SIG-M5 (cell line): ENCODE measurements at regions not wholly inside any gene's neighbourhood (a gene's known extent, or its start where the extent isn't known, plus 50 kb on each side); places are given as distances from the start of the nearest gene placed in this dataset.

Experiments
- DNase-seq: peaks from one replicate; lab custom pipeline; 2025; lab: John Stamatoyannopoulos, UW

DNA sequence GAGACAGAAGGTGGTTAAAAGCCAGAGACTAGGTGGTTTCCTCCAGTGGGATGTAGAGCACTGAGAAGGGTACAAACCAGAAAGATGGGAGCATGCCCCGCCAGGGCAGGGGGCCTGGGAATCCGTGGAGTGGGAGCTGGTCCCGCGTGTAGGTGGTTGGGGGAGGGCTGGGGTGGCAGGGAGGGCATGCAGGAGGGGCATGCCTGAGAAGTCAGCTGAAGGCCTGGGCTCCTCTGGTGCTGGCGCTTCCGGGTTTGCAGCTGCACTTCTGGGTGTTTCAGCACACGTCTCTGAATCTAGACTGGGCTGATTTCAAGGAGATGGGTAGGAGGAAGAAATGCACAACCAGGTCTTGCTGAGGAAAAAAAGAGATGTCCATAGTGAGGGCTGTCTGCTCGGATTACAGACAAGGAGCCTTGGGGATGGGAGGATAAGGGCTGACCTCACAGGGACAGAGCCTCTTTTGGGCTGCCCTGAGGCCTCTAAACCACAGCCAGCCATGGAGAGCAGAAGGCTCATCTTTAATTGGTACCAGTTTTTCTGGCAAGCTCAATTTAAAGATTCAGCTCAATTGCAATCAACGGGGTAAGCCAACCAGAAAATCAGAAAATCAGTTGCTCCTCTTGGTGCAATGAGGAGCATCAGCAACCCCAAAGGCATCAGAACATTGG lies 151.9 kb downstream of the FAM43A start:
- no peak for DNase-seq

DNA sequence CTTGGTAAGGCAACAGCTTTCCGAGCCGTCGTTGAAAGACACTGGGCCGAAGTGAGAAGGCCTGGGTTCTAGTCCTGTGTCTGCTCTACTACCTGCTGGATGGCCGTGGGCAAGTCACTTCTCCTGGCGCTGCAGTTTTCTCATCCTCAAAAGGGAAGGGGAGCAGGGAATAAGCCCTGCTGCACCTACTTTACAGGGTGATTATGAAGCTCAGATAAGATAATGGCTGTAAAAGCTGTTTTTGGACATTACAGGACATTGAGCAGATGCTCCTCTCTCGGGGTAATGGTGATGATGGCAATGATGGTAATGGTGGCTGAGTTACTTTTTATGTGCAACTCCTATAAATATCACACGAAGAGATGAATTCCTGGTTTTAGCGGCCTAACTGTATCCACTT lies 152.6 kb downstream of the FAM43A start:
- no peak for DNase-seq

- no peak for DNase-seq
Observed at GRCh38 chr3:194840661-194841514, 155.2 kb downstream of the FAM43A start.

DNA sequence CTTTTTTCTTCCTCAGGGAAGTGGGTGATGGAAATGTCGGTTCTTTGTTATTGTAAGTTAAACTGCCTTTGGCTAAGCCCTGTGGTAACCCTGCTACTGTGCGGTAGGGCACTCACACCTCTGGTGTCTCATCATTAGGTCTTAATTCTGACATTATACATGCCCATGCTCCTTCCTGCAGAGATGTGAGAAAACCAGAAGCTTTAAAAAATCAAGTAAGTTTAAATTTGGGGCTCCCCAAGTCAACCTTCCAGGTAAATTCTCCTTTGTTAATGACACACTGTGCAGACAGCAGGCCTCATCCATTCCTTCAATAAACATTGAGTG lies 155.8 kb downstream of the FAM43A start:
- DNase-seq, result no peak

GRCh38 chr3:194843556-194843955 lies 157.9 kb downstream of the FAM43A start:
- no peak for DNase-seq

GRCh38 chr3:194844046-194844445 lies 158.4 kb downstream of the FAM43A start:
- no peak for DNase-seq

DNA sequence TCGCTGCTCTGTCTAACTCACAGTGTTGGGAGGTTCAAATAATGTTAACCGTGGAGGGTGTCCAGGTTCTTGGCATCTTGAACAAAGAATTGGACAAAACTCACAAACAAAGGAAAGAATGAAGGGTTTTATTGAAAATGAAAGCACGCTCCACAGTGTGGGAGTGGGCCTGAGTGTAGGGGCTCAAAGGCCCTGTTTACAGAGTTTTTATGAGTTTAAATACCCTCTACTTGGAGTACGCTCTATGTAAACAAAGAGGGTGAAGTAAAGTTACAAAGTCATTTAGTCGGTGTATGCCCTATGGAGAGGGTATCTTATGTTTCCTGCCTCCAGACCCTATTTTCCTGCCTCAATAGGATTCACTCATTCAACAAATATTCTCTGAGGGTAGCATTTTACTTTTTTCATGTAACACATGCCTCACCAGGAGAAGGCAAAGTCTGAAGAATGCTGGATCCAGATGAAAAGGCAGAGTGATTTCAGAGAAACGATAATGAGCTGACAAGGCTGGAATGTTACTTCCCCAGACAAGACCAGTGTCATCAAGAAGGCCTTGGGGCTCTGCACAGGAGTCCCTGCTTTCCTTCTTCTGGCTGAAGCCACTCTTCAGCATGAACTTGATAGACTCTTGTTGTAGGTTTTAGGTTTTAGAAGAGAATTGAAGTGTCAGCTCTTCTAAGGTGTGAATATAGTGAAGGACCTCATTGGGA lies 163.6 kb downstream of the FAM43A start:
- no peak for DNase-seq

DNA sequence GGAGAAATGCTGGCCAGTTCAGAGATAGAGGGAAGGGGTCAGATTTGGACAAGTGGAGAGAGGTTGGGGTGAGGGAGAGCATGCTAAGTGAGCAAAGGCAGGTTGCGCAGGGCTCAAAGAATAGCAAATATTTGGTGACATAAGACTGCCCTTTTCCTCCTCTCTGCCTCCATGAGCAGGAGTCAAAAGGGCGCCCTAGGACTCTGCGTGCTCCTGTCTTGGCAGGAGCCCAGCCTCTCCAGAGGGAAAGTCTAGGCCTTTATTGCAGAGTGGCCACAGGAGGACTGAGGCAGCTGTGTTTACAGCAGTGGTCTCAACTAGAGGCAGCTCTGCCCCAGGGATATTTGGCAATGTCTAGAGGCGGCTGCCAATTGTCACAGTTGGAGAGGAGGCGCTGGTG lies 165.6 kb downstream of the FAM43A start:
- no peak for DNase-seq

DNA sequence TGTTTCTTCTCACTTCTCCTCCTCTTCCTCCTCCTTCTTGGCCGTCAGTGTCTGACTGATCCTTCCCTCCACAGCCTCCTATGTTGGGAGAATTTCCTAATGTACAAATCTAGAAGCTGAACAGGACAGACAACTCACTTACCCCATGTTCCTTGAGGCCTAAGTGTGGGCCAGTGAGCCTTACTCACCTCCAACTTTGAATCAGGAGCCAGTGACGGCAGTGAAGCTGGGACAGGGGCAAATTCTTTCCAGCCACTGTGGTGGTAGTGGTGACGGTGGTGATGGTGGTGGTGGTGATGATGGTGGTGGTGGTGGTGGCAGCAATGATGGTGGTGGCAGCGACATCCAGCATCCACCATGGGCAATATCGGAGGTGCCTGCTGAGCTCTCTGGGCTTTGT lies 166.3 kb downstream of the FAM43A start:
- DNase-seq, result no peak

DNA sequence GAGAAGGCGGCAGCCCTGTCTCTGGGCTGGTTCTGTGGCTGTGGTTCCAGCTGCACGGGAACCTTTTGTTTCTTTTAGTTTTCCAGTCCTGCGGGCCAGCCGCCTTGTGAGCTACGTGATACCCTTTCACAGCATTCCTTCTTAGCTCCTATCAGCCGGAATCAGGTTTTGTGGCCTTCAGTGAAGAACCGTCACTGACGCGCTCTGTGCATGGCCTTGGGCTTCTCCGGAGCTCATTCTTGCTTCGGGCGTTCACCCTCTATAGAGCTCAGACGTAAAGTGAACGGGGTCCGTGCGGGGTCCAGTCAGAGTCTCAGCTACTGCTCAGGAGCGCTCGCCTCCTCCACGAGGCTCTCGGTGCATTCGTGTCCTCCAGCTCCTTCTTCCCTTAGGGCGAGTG lies 166.7 kb downstream of the FAM43A start:
- no peak for DNase-seq

GRCh38 chr3:194852831-194853508 lies 167.3 kb downstream of the FAM43A start:
- no peak for DNase-seq

DNA sequence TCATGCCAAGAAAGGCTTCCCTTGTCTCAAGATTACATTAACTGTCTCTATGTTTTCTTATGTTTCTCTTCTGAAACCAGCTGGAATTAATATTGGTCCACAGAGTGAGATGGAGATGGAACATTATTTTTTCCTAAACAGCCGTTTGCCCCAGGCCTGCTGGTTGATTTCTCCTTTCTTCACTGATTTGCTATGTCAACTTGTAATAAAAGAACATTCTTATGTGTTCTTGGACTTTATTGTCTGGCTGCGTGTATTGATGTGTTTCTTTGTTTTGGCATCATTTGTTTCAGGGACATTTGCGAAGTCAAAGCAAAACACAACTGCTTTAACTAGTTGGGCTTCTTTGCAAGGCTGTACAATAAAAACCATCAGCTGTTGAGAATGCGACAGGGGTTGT lies 168.5 kb downstream of the FAM43A start:
- no peak for DNase-seq

DNA sequence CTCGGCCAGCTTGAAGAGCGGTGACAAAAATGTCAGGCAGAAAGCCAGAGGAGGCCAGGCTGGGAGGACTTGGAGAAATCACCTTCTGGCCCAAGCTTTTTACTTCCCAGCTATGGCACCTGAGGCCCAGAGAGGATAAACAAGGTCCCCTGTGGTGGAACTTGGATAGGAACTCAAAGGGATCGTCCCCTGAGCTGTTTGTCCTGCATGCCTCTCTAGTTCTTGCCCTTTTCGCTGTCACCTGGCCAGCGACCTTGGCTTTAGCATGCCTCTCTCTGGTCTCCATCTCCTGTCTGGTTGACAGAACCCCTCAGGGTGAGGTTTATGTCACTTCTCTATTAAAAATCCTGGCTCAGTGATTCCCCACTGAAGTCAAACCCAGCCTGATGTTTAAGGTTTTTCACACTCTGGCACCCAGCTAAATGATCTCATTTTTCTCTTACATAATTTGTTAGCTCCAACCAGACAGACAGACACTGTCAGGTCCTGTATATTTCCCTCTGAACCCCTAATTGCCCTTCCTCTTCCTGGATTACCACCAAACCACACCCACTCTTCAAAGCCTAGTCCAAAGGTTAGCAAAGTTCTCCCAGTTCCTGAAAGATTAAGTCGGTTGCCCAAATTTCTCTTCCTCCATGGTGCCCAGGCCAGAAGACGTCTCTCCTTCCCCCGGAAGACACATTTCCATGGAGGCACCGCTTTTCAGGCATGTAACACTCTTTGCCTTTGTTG lies 169.1 kb downstream of the FAM43A start:
- no peak for DNase-seq

DNA sequence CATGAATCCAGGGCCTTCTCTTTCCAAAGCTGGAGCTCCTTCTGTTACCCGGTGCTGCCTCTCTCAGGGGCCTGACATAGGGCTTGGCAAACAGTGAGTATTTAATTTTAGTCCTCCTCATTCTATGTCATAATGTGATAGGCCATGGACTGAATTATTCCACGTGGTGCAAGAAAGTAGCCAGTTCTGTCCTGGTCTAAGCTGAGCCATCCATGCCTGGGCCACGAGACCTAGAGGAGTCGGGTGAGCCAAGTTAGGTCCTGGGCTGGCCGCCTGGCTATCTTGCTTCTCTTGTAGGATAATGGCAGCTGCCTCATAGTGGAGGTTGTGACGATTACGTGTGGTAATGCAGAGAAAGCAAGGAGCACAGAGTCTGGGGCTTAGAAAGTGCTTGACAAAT lies 170.6 kb downstream of the FAM43A start:
- DNase-seq, result no peak

GRCh38 chr3:194857469-194858113 lies 171.9 kb downstream of the FAM43A start:
- no peak for DNase-seq

DNA sequence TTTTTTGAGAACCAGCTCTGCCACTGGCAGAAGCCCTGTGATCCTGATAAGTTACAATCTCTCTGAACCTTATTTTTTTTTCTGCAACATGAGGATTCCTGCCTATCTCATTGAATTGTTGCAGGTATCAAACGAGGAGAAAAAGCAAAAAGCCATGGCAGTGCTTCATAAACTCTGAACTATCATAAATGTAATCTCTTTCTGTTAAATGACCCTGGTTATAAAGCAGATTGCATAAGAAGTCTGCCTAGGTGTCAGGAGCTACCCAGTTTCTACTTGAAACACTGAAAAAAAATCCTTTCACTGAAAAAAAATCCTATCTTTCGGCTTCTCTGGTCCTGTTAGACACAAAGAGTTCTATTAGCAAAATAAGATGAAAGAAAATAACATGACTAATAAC lies 172.7 kb downstream of the FAM43A start:
- DNase-seq, result no peak

DNA sequence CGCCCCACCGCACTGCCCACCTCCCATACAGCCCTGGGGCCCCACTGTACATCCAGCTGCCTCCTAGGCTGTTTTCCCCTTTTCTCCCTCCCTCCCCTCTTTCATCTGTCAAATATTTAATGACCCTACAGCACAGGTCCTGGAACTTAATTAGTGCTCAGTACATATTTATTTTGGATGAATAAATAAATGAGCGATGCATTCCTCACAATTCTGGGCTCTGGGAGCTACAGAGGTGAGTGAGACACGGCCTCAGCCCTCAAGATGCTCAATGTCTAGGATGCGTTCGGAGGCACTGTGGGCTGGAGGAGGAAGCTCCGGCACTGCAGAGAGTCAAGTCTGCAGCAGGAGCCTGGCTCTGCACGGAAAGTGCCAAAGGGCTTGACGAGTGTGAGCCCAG lies 175.0 kb downstream of the FAM43A start:
- DNase-seq, result no peak

GRCh38 chr3:194861375-194861774 lies 175.7 kb downstream of the FAM43A start:
- no peak for DNase-seq

DNA sequence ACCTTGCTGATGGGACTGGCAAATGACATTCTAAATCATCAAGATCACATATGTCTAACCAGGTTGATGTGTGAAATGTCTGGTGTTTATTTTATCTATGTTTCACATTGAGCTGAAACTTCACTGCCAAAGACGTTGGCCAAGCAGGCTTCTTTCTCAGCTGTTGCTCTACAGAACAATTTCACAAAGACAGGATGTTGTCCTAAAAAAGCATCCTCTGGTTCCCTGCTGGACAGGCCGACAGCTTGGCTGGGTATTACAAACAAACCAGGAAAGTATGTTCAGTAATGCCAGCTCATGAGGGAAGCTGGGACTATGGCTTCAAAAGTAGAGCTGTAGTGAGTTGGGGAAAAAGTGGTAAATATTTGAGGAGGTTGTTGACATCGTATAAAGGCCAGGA lies 179.4 kb downstream of the FAM43A start:
- DNase-seq, result no peak

GRCh38 chr3:194865615-194866014 lies 179.9 kb downstream of the FAM43A start:
- DNase-seq, result no peak

GRCh38 chr3:194866236-194866635 lies 180.6 kb downstream of the FAM43A start:
- DNase-seq, result no peak
